ENCODE measurements at regions not wholly inside any gene's neighbourhood (a gene's known extent, or its start where the extent isn't known, plus 50 kb on each side); places are given as distances from the start of the nearest gene placed in this dataset.

DNA sequence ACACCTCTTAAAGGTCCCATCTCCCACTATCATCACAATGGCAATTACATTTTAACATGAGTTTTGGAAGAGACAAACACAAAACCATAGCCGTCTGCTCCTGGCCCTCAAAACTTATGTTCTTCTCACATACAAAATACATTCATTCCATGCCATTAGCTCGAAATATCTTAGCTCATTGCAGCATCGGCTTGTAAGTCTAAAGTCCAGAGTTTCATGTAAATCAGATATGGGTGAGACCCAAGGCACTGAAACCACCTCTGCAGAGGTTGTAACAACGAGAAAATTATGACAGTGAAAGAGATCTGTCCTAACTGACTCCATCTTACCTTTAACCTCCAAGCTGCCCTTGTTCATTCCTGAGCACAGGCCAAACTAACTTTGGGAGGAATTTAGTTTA is 635.0 kb upstream of the SPRY2 start:
- Histone ChIP-seq H3K9me3 (no peaks in the 10 kb centered on the region), H3K4me3 (no peak overlapping the region), H3K4me1 (no peaks in the 10 kb centered on the region), H3K27ac (no peak overlapping the region), H3K27me3 (no peaks in the 10 kb centered on the region), H3K36me3 (no peaks in the 10 kb centered on the region)
- 81 to 84% methylated on average over 4 of the region's 4 CpGs for WGBS, 2 donors (ENCODE audit: low coverage in 1 of 2)
- no peak for ATAC-seq
- TF ChIP-seq POLR2A (IDR thresholded peaks at IDR 0.05) (no peak), POLR2AphosphoS5 (IDR thresholded peaks at IDR 0.05) (no peak), EP300 (IDR thresholded peaks at IDR 0.05) (no peak)

DNA sequence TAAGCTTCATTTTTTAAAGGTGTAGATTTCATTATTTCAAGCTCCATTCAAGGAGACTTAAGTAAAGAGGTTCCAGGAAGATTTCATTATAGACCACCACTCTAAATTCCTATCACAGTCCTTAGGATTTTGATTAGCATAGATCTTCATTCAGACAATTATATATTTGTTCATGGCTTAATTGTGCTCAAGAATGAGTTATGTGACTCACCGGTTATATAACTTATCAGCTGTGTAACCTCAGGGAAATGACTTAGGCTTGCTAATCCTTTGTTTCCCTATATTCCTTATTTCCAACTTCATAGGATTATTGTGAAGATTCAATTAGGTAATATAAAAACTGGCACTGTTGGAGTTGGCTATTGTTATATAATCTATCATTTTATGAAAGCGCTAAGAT is 632.8 kb upstream of the SPRY2 start:
- Histone ChIP-seq H3K9me3 (peaks cover 0 to 3% (median 0%) of the 10 kb centered on the region in 3 donors), H3K36me3 (no peaks in the 10 kb centered on the region), H3K27me3 (no peaks in the 10 kb centered on the region), H3K4me3 (no peak overlapping the region), H3K27ac (no peak overlapping the region), H3K4me1 (no peaks in the 10 kb centered on the region)
- no peak for TF ChIP-seq EP300 (IDR thresholded peaks at IDR 0.05)
- no peak for TF ChIP-seq POLR2AphosphoS5 (IDR thresholded peaks at IDR 0.05)
- no peak for TF ChIP-seq POLR2A (IDR thresholded peaks at IDR 0.05)
- TF ChIP-seq, protein P1, sequence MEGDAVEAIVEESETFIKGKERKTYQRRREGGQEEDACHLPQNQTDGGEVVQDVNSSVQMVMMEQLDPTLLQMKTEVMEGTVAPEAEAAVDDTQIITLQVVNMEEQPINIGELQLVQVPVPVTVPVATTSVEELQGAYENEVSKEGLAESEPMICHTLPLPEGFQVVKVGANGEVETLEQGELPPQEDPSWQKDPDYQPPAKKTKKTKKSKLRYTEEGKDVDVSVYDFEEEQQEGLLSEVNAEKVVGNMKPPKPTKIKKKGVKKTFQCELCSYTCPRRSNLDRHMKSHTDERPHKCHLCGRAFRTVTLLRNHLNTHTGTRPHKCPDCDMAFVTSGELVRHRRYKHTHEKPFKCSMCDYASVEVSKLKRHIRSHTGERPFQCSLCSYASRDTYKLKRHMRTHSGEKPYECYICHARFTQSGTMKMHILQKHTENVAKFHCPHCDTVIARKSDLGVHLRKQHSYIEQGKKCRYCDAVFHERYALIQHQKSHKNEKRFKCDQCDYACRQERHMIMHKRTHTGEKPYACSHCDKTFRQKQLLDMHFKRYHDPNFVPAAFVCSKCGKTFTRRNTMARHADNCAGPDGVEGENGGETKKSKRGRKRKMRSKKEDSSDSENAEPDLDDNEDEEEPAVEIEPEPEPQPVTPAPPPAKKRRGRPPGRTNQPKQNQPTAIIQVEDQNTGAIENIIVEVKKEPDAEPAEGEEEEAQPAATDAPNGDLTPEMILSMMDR (IDR thresholded peaks at IDR 0.05), result no peak
- ATAC-seq, result no peak
- 71 to 84% methylated on average over 2 of the region's 2 CpGs for WGBS, 2 donors (ENCODE audit: low coverage in 1 of 2)

GRCh38 chr13:80972857-80973478 is 632.0 kb upstream of the SPRY2 start:
- no peaks in the 10 kb centered on the region for H3K36me3 ChIP-seq
- TF ChIP-seq POLR2A (IDR thresholded peaks at IDR 0.05) (no peak), POLR2AphosphoS5 (IDR thresholded peaks at IDR 0.05) (no peak), EP300 (IDR thresholded peaks at IDR 0.05) (no peak)
- TF ChIP-seq, protein P1 (IDR thresholded peaks at IDR 0.05), result no peak
- H3K27ac ChIP-seq, result no peak overlapping the region
- H3K4me1 ChIP-seq, result no peaks in the 10 kb centered on the region
- WGBS, 2 donors (ENCODE audit: low coverage in 1 of 2), result 79 to 81% methylated on average over 2 of the region's 2 CpGs
- peaks cover 0 to 3% (median 0%) of the 10 kb centered on the region in 3 donors for H3K9me3 ChIP-seq
- H3K27me3 ChIP-seq, result no peaks in the 10 kb centered on the region
- ATAC-seq, result no peak
- no peak overlapping the region for H3K4me3 ChIP-seq

- Histone ChIP-seq H3K4me3 (no peak overlapping the region), H3K36me3 (no peaks in the 10 kb centered on the region), H3K27ac (no peak overlapping the region), H3K9me3 (no peaks in the 10 kb centered on the region), H3K4me1 (no peaks in the 10 kb centered on the region), H3K27me3 (no peaks in the 10 kb centered on the region)
- no peak for TF ChIP-seq EP300 (IDR thresholded peaks at IDR 0.05)
- no peak for TF ChIP-seq POLR2AphosphoS5 (IDR thresholded peaks at IDR 0.05)
- TF ChIP-seq, protein P1 (IDR thresholded peaks at IDR 0.05), result no peak
- TF ChIP-seq POLR2A (IDR thresholded peaks at IDR 0.05), result no peak
- no peak for ATAC-seq
These were observed 624.2 kb upstream of the SPRY2 start for GRCh38 chr13:80965097-80965496.

- WGBS, 2 donors (ENCODE audit: low coverage in 1 of 2), result 42 to 60% methylated on average over 1 of the region's 1 CpG
- no peaks in the 10 kb centered on the region for H3K9me3 ChIP-seq
- H3K4me1 ChIP-seq, result no peaks in the 10 kb centered on the region
- no peak for TF ChIP-seq EP300 (IDR thresholded peaks at IDR 0.05)
- no peak for TF ChIP-seq POLR2AphosphoS5 (IDR thresholded peaks at IDR 0.05)
- TF ChIP-seq POLR2A (IDR thresholded peaks at IDR 0.05), result no peak
- TF ChIP-seq, protein P1 (IDR thresholded peaks at IDR 0.05), result no peak
- no peak overlapping the region for H3K4me3 ChIP-seq
- ATAC-seq, result no peak
- no peak overlapping the region for H3K27ac ChIP-seq
- H3K36me3 ChIP-seq, result no peaks in the 10 kb centered on the region
- H3K27me3 ChIP-seq, result no peaks in the 10 kb centered on the region
These were observed 621.9 kb upstream of the SPRY2 start for GRCh38 chr13:80962855-80963254.

All from gastroesophageal sphincter (tissue), 4 donors.